GDM1 (cell line): ENCODE measurements at regions not wholly inside any gene's neighbourhood (a gene's known extent, or its start where the extent isn't known, plus 50 kb on each side); places are given as distances from the start of the nearest gene placed in this dataset.

Experiments
- DNase-seq: peaks from one replicate; lab custom pipeline; 2025; lab: John Stamatoyannopoulos, UW

- no peak for DNase-seq
Observed at GRCh38 chr1:94617134-94617805, 75.7 kb upstream of the F3 start.

GRCh38 chr1:94616506-94616905 is 74.9 kb upstream of the F3 start:
- no peak for DNase-seq

GRCh38 chr1:94614996-94615395 is 73.4 kb upstream of the F3 start:
- peak; percentile 10 for DNase-seq

GRCh38 chr1:94614168-94614815 is 72.7 kb upstream of the F3 start:
- DNase-seq = no peak

- DNase-seq = no peak
Observed at GRCh38 chr1:94612525-94613204, 71.1 kb upstream of the F3 start.

GRCh38 chr1:94611681-94612475 is 70.3 kb upstream of the F3 start:
- no peak for DNase-seq

- no peak for DNase-seq
Observed at GRCh38 chr1:94609619-94610018, 68.1 kb upstream of the F3 start.

GRCh38 chr1:94608852-94609530 is 67.4 kb upstream of the F3 start:
- DNase-seq = no peak

GRCh38 chr1:94608142-94608851 is 66.7 kb upstream of the F3 start:
- no peak for DNase-seq

GRCh38 chr1:94607398-94607797 is 65.8 kb upstream of the F3 start:
- no peak for DNase-seq

- DNase-seq = no peak
Observed at GRCh38 chr1:94606471-94606870, 64.9 kb upstream of the F3 start.

- no peak for DNase-seq
Observed at GRCh38 chr1:94603663-94604062, 62.1 kb upstream of the F3 start.

GRCh38 chr1:94602802-94603625 is 61.5 kb upstream of the F3 start:
- DNase-seq = no peak

GRCh38 chr1:94602316-94602715 is 60.8 kb upstream of the F3 start:
- peak; percentile 46 for DNase-seq

- DNase-seq = no peak
Observed at GRCh38 chr1:94600556-94600955, 59.0 kb upstream of the F3 start.

GRCh38 chr1:94599095-94599813 is 57.7 kb upstream of the F3 start:
- DNase-seq = no peak

- no peak for DNase-seq
Observed at GRCh38 chr1:94597701-94598100, 56.1 kb upstream of the F3 start.

GRCh38 chr1:94596260-94596659 is 54.7 kb upstream of the F3 start:
- no peak for DNase-seq

- DNase-seq = no peak
Observed at GRCh38 chr1:94595658-94596057, 54.1 kb upstream of the F3 start.

- no peak for DNase-seq
Observed at GRCh38 chr1:94593611-94594010, 52.1 kb upstream of the F3 start.
